IPS-20b (cell line): ENCODE measurements at regions not wholly inside any gene's neighbourhood (a gene's known extent, or its start where the extent isn't known, plus 50 kb on each side); places are given as distances from the start of the nearest gene placed in this dataset.
"Not testable (repeated sequence)": the region's sequence is repeated elsewhere in the genome, so short reads cannot be mapped to it uniquely, and the experiment has no call there.

Source experiments
- H3K27ac ChIP-seq: one replicate; pipeline ENCODE4 v1.5.1; 2013; ENCODE audit warnings: low read length
- H3K27me3 ChIP-seq: 2 replicates; pipeline ENCODE4 v1.6.1; 2013; ENCODE audit warnings: mild to moderate bottlenecking, low read length, inconsistent platforms; ENCODE audit not compliant: insufficient read depth
- H3K36me3 ChIP-seq: 2 replicates; pipeline ENCODE4 v1.6.1; 2013; ENCODE audit warnings: low read depth, mild to moderate bottlenecking, inconsistent platforms, low read length, moderate library complexity; ENCODE audit not compliant: insufficient read depth
- H3K4me1 ChIP-seq: 2 replicates; pipeline ENCODE4 v1.6.1; 2013; ENCODE audit warnings: mild to moderate bottlenecking, control low read depth, inconsistent platforms, low read length, moderate library complexity; ENCODE audit not compliant: insufficient read depth
- H3K4me3 ChIP-seq: 2 replicates; pipeline ENCODE4 v1.5.1; 2013; ENCODE audit warnings: mild to moderate bottlenecking, low read length, inconsistent platforms
- H3K9ac ChIP-seq: 2 replicates; pipeline ENCODE4 v1.6.1; 2013; ENCODE audit warnings: low read depth, mild to moderate bottlenecking, inconsistent platforms, low read length, moderate library complexity
- H3K9me3 ChIP-seq: 2 replicates; pipeline ENCODE4 v1.6.1; 2013; ENCODE audit warnings: mild to moderate bottlenecking, low read depth, low read length, inconsistent platforms; ENCODE audit not compliant: insufficient read depth

DNA sequence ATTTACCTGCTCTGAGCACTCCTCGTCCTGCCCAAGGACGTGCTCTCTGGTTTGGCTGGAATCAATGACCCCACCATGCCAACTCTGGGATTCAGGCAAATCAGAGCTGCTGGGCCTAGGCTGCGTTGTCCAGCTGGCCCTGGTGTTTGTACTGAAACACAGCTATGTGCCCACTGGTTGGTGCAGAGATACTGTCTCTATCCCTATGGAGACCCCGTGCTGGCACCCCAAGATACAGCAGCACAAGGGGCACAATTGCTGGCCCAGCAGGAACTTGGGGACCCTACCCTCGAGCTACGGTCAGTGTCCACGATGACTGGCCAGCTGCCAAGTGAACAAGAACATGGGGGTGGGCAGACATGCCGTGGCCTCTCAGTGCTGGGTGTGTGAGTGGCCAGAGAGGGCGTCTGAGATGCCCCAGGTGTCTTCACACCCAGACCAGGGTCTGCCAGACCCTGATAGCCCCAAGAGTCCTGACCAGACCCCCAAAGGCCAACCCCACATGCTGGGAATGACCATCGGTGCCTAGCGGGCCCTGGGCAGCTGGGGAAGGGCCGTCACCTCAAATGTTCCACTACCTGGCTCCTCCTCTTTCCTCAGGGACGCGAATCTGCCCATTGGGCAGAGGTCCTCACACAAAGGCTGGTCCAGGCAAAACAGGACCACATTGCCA is 79.3 kb upstream of the ZNF479 start:
- H3K9ac ChIP-seq, result no peak overlapping the region
- peaks cover 87% of the 10 kb centered on the region for H3K9me3 ChIP-seq

DNA sequence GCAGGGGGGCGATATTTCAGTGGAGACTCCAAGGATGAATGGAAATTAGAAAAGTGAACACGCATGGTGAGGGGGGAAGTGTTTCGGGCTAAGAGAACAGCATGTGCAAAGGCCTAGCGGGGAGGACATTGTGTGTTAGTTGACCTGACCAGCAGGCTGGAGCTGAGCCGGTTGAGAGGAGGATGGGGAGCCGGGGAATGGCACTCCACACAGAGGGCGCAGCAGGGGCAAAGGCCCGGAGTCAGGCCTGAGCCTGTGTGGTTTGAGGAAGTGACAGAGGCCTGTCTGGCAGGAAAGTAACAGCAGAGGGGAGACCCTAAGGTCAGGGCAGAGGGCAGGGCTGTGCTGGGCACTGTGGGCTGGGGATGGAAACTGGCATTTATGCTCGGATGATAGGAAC is 83.2 kb upstream of the ZNF479 start:
- no peak overlapping the region for H3K27ac ChIP-seq
- H3K4me1 ChIP-seq, result no peaks in the 10 kb centered on the region
- H3K9ac ChIP-seq, result no peak overlapping the region
- H3K36me3 ChIP-seq, result no peaks in the 10 kb centered on the region
- no peaks in the 10 kb centered on the region for H3K27me3 ChIP-seq
- no peak overlapping the region for H3K4me3 ChIP-seq
- H3K9me3 ChIP-seq, result peaks cover 91% of the 10 kb centered on the region

More for the DNA sequence above, 79.3 kb upstream of the ZNF479 start:
- Histone ChIP-seq H3K27me3 (no peaks in the 10 kb centered on the region), H3K4me1 (no peaks in the 10 kb centered on the region), H3K27ac (no peak overlapping the region), H3K36me3 (no peaks in the 10 kb centered on the region), H3K4me3 (no peak overlapping the region)

DNA sequence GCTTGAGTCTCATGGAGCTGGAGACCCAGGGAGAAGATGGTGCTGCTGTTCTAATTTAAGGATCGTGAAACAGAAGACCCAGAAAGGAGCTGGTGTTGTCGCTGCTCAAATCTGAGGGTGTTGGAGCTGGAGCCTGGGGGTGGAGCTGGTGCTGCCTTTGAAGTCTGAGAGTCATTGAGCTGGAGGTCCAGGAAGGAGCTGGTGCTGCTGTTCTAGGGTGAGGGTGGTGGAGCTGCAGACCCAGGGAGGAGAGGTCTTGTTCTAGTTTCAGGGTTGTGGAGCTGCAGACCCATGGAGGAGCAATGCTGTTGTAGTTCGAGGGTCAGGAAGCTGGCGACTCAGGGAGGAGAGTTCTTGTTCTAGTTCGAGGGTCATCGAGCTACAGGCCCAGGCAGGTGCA is 84.1 kb upstream of the ZNF479 start:
- peaks cover 92% of the 10 kb centered on the region for H3K9me3 ChIP-seq
- no peak overlapping the region for H3K9ac ChIP-seq
- H3K27ac ChIP-seq, result no peak overlapping the region
- no peaks in the 10 kb centered on the region for H3K4me1 ChIP-seq
- no peak overlapping the region for H3K4me3 ChIP-seq
- no peaks in the 10 kb centered on the region for H3K27me3 ChIP-seq
- no peaks in the 10 kb centered on the region for H3K36me3 ChIP-seq

DNA sequence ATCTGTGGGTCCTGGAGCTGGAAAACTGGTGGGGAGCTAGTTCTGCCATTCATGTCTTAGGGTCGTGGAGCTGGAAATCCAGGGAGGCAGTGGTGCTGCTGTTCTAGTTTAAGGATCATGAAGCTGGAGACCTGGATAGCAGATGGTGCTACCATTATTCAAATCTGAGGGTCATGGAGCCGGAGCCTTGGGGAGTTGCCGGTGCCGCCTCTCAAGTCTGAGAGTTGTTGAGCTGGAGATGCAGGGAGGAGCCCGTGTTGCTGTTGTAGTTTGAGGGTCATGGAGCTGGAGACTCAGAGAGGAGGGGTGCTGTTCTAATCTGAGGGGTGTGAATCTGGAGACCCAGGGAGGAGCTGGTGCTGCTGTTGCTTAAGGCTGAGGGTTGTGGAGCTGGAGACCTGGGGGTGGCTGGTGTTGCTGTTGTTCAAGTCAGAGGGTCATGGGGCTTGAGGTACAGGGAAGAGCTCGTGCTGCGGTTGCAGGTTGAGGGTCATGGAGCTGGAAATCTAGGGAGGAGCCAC is 86.0 kb upstream of the ZNF479 start:
- H3K9ac ChIP-seq, result no peak overlapping the region
- no peak overlapping the region for H3K4me3 ChIP-seq
- H3K4me1 ChIP-seq, result no peaks in the 10 kb centered on the region
- H3K9me3 ChIP-seq, result peaks cover 92% of the 10 kb centered on the region
- no peak overlapping the region for H3K27ac ChIP-seq
- no peaks in the 10 kb centered on the region for H3K27me3 ChIP-seq
- H3K36me3 ChIP-seq, result no peaks in the 10 kb centered on the region

DNA sequence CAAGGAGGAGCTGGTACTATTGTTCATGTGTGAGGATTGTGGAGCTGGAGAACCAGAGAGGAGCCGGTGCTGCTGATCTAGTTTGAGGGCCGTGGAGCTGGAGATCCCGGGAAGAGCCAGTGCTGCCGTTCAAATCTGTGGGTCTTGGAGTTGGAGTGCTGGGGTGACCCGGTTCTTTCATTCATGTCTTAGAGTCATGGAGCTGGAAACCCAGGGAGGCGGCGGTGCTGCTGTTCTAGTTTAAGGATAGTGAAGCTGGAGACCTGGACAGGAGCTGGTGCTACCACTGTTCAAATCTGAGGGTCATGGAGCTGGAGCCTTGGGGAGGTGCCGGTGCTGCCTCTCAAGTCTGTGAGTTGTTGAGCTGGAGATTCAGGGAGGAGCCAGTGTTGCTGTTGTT is 88.5 kb upstream of the ZNF479 start:
- Histone ChIP-seq H3K27ac (no peak overlapping the region), H3K36me3 (no peaks in the 10 kb centered on the region), H3K9me3 (peaks cover 95% of the 10 kb centered on the region), H3K27me3 (no peaks in the 10 kb centered on the region), H3K4me3 (no peak overlapping the region), H3K9ac (no peak overlapping the region), H3K4me1 (no peaks in the 10 kb centered on the region)

DNA sequence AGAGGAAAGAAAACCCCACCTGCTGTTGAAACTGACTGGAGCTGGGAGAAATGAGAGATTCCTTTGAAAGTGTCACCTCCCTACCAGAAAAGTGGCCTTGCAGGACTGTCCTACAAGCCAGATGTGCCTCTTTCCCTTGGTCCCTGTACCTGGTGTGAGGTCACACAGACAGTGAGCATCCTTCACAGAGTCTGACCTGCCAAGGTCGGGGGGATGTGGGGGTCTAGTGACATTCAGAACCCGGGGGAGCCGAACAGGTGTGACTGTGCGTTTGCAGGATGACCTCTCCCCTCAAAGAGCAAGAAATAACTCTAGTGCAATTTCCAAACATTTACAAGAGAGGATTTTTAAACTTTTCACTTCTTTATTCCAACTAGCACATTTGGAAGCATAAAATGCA is 93.4 kb upstream of the ZNF479 start:
- Histone ChIP-seq H3K4me3 (no peak overlapping the region), H3K4me1 (no peaks in the 10 kb centered on the region), H3K9me3 (peaks cover 99% of the 10 kb centered on the region), H3K27me3 (no peaks in the 10 kb centered on the region), H3K9ac (no peak overlapping the region), H3K36me3 (no peaks in the 10 kb centered on the region), H3K27ac (no peak overlapping the region)

DNA sequence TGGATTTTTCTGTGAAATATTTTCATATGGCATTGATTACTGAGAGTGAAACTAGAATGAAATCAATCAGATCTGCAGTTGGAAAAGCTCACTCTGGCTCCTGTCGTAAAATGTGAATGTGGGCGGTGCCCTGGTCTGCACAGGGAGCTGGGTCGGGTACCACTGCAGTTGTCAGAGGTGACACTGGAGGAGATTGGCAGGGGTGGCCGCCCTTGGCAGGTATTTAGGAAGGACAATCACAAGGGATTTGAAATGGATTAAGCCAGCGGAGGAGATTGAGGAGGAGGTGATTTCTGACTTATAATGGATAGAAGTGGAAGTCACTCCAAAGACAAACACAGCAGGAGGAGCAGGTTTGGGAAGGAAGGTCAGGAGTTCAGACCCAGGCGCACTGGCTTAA is 109.0 kb upstream of the ZNF479 start:
- H3K27ac ChIP-seq, H3K4me1 ChIP-seq, H3K36me3 ChIP-seq, H3K9ac ChIP-seq, H3K27me3 ChIP-seq, H3K4me3 ChIP-seq: not testable (repeated sequence)
- H3K9me3 ChIP-seq, result peaks cover 84% of the 10 kb centered on the region

DNA sequence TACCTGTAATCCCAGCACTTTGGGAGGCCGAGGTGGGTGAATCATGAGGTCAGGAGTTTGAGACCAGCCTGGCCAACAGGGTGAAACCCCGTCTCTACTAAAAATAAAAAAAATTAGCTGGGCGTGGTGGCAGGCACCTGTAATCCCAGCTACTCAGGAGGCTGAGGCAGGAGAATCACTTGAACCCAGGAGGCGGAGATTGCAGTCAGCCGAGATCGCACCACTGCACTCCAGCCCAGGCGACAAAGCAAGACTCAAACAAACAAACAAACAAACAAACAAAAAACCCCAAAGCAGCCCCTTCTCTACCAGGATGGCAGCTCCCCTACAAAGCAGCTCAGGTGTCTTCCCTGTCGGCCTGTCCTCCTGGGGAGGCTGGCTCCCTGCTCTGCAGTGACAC is 111.3 kb upstream of the ZNF479 start:
- not testable (repeated sequence) for H3K4me1 ChIP-seq, H3K27ac ChIP-seq, H3K27me3 ChIP-seq, H3K9ac ChIP-seq, H3K4me3 ChIP-seq, H3K36me3 ChIP-seq
- peaks cover 84% of the 10 kb centered on the region for H3K9me3 ChIP-seq

DNA sequence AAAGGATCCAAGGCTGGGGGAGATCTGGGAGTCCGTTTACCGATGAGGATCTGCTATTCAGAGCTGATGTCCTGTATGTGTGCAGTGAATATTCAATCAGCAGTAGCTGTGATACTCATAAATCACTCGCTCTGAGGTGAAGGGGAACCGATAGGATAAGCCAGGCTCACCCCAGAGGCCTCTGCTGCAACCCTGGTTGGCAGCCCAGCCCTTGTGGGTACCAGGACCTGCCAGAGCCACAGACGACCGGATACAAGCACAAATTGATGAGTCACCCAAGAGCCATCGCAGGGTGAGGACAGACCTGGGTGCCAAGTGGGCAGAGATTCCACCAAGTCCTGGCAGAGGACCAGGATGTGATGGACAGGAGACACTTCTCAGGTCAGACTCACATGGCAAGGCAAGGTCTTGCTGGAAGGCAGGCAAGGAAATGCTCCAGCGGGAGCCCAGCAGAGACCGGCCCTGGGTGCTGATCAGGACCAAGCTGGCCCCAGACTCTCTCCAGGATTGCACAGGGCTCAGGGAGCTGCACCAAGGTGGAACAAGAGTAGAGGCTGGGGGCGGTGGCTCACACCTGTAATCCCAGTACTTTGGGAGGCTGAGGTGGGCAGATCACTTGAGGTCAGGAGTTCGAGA is 112.2 kb upstream of the ZNF479 start:
- not testable (repeated sequence) for H3K4me3 ChIP-seq, H3K9ac ChIP-seq, H3K27ac ChIP-seq, H3K36me3 ChIP-seq, H3K4me1 ChIP-seq, H3K27me3 ChIP-seq
- peaks cover 85% of the 10 kb centered on the region for H3K9me3 ChIP-seq

DNA sequence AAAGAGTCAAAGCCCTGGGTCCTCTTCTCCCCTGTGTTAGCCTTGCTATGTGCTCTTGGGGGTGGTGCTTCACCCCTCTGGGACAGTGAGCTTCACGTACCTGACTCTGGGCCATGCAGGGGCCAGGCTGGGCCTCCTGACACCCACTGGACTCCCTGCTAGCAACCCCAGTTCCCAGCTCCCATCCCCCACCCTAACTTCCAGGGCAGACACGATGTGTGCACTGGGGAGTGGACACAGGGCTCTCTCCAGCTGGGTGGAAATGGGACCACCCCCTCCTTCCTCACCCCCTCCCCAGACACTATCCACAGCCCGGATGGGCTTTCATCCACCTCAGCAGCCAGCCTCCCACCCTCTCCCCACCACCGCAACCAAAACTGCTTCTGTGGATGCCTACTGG is 113.0 kb upstream of the ZNF479 start:
- Histone ChIP-seq H3K9ac (no peak overlapping the region), H3K27me3 (no peaks in the 10 kb centered on the region), H3K36me3 (no peaks in the 10 kb centered on the region), H3K27ac (no peak overlapping the region), H3K4me1 (no peaks in the 10 kb centered on the region), H3K4me3 (no peak overlapping the region), H3K9me3 (peaks cover 89% of the 10 kb centered on the region)

DNA sequence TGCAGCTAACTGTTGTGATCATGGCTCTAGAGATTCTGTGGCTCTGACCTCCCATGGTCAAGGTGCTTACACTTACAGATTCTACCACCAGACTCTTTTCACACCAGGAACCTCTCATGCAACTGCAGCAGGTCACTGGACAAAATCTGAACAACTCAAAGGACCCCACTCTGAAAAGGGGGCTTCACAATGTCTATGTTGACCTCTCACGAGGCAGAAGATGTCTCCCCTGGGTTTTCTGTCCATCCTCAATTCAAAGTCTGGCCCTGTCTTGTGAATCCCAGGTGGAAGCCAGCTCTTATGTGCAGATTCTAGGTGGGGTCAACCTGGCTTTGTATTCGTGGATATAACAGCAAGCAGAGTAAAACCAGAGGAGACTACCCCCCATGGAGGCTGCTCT is 118.6 kb upstream of the ZNF479 start:
- H3K4me1 ChIP-seq, result no peaks in the 10 kb centered on the region
- no peak overlapping the region for H3K27ac ChIP-seq
- H3K9ac ChIP-seq, result no peak overlapping the region
- no peak overlapping the region for H3K4me3 ChIP-seq
- peaks cover 70% of the 10 kb centered on the region for H3K9me3 ChIP-seq
- no peaks in the 10 kb centered on the region for H3K36me3 ChIP-seq
- H3K27me3 ChIP-seq, result no peaks in the 10 kb centered on the region

DNA sequence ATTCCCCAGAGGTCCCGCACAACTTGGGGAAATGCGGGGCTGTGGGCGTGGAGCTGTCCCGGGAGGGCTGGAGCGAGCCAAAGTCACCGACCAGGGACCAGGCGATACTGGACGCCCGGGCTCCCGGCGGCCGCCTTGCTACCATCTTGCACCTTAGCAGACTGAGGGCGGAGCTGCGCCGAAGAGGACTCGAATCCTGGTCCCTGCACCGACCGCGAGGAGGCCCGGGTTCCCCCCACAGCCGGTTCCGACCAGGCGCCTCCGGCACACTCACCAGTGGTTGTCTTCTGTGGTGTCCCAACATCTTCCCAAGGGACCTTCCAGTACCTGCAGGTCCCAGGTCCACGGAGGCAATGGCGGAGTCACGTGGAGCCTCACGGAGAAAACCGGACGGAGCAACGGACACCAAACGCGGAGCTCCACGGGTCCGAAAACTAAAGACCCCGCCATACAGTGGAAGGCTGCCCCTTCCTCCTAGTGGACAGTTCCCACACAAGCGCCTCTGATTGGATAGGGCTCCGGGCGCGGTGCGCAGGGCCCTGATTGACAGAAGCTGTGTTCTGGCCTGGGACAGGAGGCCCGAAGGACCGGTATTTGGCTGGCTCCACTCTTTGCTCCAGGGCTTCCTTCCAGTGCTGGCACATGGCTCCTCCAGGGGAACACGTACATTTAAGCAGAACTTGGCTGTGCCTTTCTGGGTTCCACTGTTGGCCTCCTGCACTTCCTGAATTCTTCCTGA is 124.6 kb upstream of the ZNF479 start:
- Histone ChIP-seq H3K9me3 (peaks cover 68% of the 10 kb centered on the region), H3K4me1 (no peaks in the 10 kb centered on the region)

More for the DNA sequence above, 124.6 kb upstream of the ZNF479 start:
- Histone ChIP-seq H3K27ac (no peak overlapping the region), H3K36me3 (no peaks in the 10 kb centered on the region), H3K9ac (no peak overlapping the region), H3K27me3 (no peaks in the 10 kb centered on the region), H3K4me3 (no peak overlapping the region)
